Middle frontal gyrus (tissue), 1 donor: ENCODE measurements at regions not wholly inside any gene's neighbourhood (a gene's known extent, or its start where the extent isn't known, plus 50 kb on each side); places are given as distances from the start of the nearest gene placed in this dataset.

Source experiments
- DNase-seq: peaks from one replicate; pipeline ENCODE4 v3.0.0-alpha.2; 2015; ENCODE audit warnings: low spot score; ENCODE audit errors: extremely low spot score

DNA sequence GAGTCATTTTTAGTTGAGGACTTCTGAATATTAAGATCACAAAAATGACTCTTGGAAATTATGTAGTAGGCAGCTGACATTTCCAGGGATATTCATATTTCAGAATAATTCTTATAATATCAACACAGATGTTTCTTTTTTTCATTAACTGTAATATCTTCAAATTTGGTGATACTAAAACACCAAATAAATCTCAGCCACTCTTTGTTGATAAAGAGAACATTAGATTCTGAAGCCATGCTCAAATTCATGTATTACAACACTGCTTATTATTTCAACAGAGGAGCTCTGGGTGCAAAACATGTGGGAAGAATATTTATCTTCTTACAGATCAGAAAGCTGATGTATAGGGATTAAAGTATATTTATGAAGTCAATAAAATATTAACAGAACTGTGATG is 355.4 kb downstream of the CRPPA start:
- no peak for DNase-seq

DNA sequence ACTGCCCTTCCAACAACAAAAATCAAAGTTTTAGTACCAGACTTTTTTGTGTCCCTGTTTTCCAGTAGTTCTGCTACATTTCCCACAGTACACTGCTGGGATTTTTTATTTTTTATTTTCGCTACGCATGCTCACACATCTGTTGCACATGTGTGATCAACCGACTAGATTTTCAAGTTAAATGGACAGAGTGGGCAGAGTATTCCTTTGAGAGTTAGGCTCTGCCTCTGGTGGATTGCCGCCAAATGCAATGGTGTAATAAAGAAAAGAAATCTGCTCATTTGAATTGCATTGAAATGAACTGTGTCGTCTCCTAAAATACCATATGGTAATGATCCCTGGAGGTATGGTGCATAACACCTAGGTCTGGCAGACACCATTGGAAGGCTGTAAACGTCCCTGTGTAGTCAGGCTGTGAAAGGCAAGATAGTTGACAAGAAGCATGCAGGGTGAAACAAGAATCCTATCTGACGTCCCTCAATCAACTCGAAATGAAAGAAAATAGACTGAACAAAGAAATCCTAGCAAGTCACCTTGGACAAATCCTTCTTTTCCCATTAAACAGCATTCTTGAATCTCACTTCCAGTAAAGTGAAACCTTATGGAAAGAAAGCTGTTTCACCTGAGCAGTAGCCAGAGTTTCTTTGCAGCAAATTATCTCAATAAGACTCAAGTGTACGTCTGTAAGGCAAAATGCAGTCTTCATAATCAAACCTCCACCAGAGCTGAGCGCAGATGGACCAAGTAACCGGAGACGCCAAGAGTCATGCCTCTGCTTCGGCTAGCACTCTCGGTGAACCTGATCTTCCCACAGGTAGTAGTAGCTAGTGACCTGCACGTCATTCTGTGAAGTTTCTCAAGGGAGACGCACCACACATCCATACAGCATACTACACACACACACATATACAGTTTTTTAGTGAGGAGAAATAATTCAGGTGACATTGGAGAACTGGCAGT is 357.3 kb downstream of the CRPPA start:
- DNase-seq: no peak

DNA sequence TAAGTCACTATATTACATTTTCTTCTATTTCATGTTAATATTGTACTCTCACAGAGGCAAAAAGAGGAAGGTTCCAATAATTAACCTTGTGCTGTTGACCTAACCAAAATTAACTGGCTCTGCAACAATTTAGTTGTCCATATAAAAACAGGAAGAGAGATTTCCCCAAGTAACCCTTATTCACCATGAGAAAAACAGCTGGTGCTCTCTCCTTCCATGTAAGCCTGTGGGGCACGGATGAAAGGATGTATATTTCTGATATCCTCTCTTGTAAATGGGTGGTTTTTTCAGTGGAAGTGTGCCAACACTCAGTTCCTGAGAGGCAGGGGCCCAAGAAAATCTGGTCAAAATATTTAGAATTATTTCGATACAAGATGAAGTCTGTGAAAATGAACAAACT is 358.1 kb downstream of the CRPPA start:
- DNase-seq: no peak

DNA sequence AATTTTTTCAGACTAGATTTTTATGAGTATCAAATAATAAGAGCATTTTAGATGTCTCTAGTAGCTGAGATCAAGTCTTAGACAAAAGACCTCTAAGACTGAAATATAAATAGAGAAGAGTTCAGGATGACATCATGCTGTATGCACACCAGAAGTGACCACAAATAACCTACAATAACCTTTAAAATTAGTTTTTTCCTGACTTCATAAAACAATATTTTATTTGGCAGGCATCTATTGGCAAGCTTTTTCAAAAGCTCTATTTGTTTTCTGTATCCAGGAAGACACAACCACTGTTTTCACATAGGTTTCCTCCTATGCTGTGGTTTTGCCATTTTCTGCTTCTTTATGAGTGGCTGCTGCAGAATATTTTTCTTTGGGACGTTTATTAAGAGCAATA is 359.1 kb downstream of the CRPPA start:
- no peak for DNase-seq

DNA sequence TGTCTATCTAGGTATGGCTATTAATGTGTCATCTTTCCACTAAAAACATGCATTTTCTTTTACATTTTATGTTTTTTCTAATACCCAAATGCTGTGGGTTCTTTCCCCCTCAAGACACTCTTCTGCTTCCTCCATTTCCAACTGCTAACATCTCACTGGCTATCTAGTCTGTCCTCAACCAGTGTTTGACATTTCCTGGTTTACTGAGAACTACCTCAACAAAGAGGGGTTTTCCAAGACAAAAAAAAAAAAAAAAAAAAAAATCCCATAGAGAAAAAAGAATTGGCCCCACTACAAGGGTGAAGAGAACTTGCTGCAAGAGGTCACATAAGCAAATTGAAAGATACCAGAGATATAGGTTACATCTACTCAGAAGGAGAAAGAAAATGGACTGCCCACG is 359.7 kb downstream of the CRPPA start:
- DNase-seq: no peak

DNA sequence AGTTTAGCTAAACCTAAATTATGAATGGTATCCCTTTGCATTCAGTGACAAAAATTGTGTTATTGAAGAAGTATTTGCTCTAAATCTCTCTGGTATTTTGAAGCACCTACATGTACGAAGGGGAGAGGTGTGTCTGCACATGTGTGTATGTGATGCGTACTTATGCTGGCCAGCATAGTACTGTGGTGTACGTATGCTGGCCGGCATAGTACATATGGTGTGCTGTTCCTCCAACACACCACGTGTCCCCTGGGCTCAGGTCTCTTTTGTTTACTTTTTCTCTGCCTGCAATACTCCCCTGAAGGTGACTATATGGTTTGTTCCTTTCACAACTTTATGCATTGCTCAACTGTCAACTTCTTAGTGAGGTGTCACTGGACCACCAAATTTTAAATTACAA is 360.3 kb downstream of the CRPPA start:
- DNase-seq: no peak

DNA sequence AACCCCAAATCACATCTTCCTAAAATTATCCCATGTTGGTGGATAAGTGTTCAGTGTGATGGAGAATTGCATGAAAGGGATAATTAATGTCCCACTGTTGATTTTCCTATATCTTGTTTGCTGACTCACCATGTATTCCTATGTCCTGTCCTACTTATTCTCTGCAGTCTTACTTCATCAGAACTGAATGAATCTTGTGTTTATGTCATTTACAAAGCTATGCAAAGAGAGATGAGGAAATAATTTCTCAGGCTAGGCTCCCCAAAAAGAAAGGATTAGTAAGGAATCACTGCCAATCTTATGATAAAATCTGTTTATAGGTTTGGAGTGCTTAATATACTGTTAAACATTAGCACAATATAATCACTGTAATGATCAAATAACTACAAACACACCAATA is 360.8 kb downstream of the CRPPA start:
- no peak for DNase-seq

DNA sequence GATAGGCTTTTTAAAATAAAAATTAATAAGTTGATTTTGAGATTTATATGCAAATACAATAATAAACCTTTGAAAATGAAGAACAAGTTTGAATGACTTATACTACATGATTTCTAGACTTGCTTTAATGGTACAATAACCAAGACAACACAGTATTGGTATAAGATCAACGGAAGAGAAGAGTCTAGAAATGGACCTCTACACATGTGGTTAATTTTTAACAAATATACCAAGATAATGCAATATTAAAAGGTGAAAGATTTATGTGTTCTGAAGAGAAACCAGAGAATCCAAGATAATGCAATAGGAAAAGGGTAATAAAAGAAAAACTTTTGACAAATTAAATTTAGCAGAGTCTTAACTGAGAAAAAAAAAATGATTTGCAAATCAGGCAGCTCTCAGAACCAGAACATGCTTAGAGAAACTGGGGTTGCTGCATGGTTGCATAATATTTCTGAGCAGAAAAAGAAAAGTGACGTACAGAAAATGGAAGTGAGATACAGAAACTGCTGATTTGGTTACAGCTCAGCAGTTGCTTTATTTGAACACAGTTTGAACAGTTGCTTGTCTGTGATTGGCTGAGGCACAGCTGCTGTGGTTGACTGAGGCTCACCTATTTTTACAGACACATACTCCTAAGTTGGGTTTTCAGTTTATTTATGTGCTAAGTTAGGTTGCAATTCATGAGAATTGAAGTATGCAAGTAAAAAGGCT is 365.9 kb downstream of the CRPPA start:
- no peak for DNase-seq

DNA sequence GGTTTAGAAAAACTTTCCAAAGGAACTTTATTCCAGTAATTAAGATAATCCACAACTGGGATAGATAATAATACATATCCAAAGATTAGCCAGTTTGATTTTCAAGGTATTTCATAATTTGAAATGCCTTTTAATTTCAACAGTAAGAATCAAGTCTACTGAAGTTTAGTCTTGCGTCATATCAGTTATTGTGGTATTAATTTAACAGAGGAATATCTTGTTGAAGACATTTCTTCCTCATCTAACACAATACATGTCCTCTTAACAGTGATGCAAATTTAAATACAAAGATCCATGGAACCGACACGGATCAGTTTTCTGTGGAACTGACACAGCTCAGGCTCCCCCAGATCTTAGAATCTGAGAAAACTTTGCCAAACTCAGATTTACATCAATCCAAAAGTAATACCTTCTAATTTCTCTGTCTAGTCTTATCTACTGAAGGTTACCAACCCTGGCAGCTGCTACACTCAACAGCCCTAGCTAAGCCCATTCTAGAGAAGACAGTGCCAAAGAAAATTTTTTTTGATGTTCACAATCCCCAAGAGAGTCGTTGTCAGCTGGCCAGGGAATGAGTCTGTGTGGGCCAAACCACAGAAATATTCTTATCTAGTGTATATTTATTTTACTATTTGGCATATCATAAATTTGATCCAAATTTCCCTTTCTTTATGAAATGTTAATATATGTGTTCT is 365.2 kb upstream of the MEOX2 start:
- no peak for DNase-seq

DNA sequence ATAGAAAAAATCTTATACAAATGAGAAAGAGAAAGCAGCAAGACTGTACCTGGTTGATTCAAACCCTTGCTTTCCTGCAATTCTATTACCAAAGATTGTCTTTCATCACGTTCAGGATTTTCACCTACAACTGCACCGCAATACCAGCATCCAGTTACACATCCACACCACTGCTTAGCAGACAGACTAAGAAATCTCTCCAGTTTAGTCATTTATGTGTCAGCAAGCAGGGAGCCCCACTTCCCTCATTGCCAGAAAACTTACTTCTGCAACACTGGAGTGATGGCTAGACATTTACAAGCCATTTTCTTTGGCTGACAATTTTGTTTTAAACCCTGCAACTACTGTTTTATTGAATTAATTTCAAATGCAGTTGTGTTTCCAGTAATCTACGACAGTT is 359.6 kb upstream of the MEOX2 start:
- DNase-seq: no peak

DNA sequence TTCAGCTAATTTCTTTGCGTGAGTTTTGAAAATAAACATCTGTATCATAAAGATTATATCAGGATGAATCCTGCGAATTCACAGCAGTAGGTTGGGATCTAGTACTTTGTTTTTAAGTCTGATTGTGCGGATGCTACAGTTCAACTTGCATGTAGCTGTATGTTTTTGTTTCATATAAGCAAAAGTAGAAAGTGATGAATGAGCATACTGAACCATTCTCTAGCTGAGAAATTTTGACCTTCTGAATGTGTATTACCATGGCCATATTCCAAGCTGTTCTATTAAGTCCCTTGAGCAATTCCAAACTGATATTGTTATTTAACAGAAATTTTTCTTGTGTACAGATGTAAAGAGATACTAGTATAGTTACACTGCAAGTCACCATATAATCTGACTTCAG is 358.8 kb upstream of the MEOX2 start:
- no peak for DNase-seq

DNA sequence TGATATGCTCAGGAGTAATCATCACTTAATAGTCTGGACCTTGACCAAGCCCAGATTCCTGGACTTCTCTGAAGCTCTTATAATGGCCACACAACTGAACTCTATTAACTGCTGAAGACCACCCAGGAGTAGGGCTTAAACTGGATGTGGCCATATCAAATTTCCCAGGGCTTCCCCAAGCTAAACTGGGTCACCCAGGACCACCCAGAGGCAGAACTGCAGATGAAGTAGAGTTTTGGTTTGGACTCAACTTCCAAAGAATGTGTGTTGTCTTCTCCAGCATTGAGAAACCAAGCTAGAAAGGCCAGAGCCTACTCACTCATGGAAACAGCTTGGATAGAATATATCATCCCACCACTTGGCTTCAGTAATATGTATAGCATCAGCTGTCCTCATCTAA is 358.2 kb upstream of the MEOX2 start:
- no peak for DNase-seq

DNA sequence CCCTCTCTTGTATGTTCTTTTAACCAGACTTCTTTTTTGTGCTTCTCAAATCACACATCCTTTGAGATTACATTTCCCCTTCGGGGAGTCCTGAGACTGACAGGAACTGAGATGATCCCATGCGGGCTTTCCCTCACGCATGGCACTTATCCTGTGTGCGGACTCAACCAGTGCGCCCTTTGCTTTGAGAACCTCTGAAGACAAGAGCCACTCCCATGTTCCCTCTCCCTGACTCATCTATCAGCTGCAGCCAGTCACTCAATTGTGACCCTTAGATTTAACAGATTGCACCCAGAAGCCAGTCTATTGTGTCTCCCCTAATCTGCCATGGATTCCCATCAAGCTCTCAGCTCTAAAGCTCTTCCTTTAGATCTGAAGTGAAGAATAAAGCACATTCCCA is 353.9 kb upstream of the MEOX2 start:
- DNase-seq: no peak

DNA sequence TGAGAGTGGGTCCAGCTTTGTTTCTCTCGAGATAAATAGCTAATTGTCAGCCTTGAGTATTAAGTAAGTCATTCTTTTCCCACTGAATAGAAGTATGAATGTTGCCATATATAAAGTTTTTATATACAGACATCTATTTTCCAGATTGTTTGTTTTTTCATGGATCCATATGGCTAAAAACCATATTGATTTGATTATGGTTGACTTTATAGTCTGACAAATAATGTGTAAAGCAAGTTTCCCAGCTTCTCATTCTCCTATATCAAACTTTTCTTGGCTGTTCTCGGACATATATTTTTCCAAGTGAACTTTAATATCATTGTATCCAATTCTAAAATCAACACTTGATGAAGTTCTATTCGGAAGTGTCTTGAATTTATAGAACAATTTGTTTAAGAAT is 352.4 kb upstream of the MEOX2 start:
- no peak for DNase-seq

DNA sequence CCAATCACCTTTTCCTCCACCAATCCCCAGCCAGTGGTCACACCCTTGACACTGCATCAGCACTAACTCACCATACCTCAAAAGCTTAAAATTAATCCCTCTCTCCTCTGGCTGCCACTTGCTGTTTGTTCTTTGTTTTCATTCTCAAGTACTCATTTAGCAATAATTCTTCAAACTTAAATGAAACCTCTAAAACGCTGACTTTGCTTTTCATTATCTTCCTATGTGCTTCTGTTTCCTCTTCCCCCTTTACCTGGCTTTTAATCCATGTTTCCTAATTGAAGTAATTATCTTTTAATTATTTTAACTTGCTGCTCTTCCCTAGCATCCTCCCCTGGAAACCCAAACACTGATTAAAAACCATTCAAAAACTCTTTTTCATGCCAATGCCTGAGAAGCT is 348.9 kb upstream of the MEOX2 start:
- no peak for DNase-seq

DNA sequence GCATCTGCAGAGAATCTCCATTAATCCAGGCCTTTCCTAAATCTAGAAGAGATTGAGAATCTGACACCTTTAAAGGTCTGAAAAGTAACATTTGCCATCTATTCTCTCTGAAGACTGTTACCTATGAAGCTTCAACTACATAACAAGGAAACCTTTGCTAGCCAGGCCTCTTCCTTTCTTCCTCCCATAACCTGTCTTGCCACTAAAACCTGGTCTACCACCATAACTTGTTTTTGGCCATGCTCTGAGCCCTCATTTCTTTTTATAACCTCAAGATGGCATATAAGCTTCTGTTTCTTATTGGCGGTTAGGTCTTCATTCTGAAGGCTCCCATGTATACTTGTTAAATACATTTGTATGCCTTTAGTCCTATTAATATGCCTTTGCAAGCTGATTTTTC is 348.4 kb upstream of the MEOX2 start:
- no peak for DNase-seq

DNA sequence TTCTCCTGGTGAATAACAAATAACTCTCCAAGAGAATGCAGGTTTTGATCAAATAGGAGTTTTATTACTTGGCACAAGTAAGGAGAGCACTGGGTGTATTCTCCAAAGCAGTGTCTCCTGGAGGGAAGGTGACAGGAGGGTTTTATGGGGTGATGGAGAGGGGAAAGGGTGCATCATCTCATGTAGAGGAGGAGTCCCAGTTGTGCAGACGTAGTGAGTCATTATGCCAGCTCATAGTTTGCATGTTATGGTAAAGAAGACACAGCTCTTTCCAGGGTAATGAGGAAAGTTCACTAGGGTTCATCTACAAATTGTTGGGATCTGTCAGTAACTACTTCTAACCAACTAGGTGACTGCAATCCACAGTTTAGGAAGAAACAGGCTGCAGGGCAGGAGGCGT is 347.9 kb upstream of the MEOX2 start:
- no peak for DNase-seq

DNA sequence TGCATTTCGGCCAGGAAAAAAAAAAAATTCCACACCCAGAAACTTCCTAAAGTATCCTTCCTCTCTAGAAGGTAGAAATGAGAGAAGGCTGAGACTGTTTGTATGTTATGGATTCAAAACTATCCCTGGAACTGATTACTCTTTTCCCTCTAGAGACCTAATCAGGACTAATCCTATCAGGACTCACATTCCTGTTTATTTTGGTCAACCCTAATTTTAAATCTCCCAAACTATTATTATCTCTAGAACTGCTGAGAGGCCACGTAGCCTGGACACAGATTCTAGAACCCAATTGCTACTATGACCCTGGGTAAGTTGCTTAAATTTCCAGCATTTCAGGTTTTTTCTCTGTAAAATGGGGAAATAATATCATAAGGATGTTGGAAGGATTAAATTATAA is 346.8 kb upstream of the MEOX2 start:
- DNase-seq: no peak

DNA sequence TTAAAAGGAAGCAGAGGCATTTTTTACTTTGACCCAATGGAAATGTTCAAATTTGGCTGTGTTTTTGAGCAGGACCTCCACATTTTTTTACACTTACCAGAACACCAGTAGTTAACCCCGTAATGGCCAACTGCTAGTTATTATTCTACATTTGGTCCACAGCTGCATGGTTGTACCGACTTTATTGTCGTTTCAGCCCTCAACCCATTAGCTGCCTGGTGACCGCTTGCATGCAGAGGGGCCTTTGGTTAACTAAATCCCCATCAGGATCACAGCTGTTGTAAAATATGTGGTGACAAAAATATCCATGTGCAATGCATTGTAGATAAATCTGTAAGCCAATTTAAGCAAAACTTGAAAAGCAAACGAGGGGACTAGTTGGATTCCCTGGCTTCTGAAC is 342.2 kb upstream of the MEOX2 start:
- DNase-seq: no peak

DNA sequence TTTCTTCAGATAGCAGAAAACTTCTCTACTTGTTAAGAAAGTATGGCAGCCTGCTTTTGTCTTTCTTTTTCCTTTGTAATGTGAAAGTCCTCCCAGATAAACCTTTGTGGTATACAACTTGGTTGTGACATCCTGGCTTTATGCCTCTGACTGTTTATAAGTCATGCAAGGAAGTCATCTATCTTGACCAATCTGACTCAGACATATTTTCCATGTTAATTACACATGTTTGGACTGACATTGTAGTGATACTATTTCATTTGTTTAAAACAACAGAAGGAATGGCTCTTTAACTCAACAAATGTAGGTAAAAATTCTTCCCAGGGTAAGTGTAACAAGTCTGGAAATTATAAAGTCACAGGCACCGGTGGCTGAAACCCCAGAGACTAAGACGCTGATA is 341.6 kb upstream of the MEOX2 start:
- no peak for DNase-seq

DNA sequence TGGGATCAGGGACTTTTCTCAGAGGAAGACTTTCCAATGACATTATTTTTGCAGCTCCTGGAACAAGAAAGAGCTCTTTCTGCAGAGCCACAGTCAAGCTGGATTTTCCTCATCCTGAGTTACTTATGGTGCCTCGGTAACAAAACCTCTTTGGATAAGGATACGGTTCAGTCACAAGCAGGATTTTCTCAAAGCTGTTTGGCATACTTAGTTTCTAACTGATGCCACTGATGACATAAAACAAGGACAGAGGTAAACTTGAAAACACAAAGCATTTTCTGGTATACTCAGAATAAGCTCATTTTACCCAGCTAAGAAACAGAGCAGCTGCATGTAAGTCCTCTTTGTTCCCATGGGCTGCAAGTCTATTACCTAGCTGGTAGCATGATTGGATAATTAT is 340.9 kb upstream of the MEOX2 start:
- no peak for DNase-seq
